Muscle of back (tissue), 3 donors: ENCODE measurements at regions not wholly inside any gene's neighbourhood (a gene's known extent, or its start where the extent isn't known, plus 50 kb on each side); places are given as distances from the start of the nearest gene placed in this dataset.

ENCODE experiments used
- DNase-seq, 3 donors: peaks; one replicate each; pipeline versions ENCODE4 v3.0.0 to v3.0.0-alpha.2; 2013

DNA sequence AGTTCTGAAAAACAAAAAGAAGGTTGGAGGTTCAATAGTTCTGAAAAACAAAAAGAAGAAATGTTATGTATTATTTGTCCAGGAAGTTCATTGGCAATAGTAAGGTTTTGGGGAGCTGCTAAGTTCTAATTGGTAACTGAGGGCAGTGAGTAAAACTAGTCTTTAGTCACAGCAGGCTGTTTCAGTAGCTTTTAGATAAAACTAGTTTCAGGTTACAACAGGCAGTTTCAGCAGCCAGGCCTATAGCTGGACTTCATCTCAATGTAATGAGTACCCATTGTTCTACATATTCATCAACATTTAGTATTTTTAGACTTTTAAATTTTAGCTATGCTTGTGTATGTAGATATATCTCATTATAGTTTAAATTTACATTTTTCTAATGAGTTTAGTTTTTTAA is 639.3 kb downstream of the TOX3 start:
- no peak for DNase-seq

DNA sequence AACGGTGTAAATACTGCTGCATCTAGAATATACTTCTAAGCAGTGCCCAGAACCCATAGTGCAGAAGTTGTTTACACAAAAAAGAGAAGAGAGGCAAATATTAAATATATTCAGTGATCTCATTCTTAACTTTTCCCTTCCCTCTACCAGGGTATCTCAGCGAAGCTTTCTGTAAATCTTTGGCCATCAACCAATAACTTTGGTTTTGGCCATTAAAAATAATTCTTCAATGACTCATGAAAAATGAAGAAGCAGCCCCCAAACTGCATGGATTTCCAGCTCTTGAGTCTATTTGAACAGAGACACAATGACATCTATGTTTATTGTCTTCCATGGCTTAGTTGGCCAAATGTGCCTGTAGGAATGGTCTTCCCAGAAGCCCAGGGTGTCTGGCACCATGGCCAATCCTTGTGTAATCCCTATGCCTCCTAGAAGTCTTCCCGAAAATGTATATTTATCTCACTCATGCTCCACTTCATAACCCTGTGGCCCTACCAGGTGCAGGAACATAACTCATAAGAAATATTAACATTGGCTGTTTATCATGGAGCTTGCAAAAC is 646.6 kb downstream of the TOX3 start:
- no peak for DNase-seq

DNA sequence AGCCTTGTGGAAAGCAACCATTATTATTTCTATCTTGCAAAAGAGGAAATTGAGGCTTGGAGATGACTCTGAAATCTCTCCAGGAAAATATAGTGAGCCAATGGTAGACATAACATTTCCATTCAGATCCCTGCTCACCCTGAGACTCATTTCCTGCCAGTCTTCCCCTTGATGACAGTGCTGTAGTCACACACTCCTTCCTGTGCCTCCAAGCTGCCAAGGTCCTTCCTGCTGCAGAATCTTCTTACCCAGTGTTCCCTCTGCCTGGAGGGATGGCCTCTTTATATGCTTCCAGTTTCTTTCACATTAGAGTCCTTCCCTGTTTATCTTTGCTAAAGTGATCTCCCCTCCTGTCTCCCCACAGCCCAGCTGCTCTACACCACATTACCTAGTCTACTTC is 648.1 kb downstream of the TOX3 start:
- no peak for DNase-seq

DNA sequence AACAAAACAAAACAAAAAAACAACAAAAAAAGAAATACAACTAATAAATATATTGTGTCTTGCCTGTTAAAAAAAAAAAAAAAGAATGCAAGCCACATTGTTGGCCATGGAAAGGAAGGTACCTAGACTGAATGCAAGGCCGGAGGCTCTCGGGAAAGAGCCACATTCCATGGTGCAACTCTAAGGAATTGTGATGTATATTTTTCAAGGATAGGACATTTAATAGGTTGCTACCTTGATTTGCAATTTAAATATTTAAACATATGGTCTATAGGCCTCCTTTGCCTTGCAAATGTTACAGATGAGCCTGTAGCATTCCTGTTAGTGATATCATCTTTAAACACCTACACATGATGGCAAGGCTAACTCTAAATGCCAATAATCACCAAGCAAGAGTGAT is 650.9 kb downstream of the TOX3 start:
- no peak for DNase-seq

- DNase-seq, result no peak
These were observed 654.5 kb downstream of the TOX3 start for GRCh38 chr16:51892293-51893007.

GRCh38 chr16:51888534-51888933 is 658.4 kb downstream of the TOX3 start:
- DNase-seq, result no peak

- no peak for DNase-seq
These were observed 658.9 kb downstream of the TOX3 start for GRCh38 chr16:51888016-51888415.

- DNase-seq, result no peak
These were observed 660.5 kb downstream of the TOX3 start for GRCh38 chr16:51886456-51886855.

GRCh38 chr16:51884773-51885172 is 662.2 kb downstream of the TOX3 start:
- no peak for DNase-seq

DNA sequence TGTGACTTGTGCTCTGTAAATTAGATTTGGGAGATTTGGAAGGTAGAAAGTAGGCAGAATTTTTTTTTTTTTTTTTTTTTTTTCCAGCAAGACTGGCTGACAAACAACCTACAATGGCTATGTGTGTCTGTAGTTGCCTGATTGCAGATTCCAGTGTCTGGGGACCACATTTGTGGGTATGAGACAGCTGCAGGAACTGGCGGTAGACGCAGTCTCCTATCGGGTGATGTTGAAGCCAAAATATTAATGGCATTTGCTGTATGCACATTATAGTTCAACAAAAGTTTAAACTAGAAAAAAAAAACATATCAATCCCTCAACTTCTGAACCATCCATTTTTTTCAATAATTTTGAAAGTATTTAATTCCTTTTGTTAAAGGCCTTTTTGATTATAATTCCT is 665.2 kb downstream of the TOX3 start:
- DNase-seq, result peak; percentile 6 to 35 (median 21)

DNA sequence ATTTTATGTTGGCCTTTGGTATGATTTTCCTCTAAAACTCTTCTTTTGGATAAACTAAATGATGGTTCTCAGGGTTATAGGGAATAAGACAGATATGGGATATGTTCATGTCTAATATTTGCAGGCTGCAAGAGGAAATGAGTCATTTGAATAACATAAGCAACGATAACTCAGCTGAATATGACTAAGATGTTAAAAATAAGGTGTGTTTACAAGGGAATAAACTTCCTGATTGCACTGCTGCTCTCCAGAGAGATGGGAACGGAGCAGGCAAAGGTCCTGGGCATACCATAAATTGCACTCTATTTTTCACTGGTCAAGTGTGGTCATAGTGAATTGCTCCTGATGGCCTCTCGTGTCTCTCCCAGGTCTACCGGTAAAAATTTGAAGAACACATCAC is 666.2 kb downstream of the TOX3 start:
- DNase-seq, result peak in 1 of 3 donors; percentile 29

GRCh38 chr16:51877686-51878085 is 669.3 kb downstream of the TOX3 start:
- no peak for DNase-seq

DNA sequence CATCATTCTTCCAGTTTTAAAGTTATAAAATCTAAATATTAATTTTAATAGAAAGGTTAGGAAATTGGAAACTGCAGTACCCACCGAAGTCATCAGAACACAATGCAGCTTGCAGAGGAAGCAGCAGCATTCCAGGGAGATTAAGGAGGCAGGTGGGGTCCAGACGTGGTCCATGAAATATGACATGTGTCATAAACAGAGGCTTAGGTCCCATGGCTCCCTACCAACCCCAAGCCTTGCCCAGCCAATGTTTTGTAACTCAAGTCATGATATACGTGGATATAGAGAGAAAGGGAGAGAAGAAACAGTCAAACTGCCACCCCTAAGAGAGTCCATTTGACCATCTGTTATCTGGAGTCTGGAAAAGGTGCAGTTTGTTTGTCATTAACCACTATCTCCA is 670.0 kb downstream of the TOX3 start:
- no peak for DNase-seq

- DNase-seq, result no peak
These were observed 670.4 kb downstream of the TOX3 start for GRCh38 chr16:51876601-51876875.

DNA sequence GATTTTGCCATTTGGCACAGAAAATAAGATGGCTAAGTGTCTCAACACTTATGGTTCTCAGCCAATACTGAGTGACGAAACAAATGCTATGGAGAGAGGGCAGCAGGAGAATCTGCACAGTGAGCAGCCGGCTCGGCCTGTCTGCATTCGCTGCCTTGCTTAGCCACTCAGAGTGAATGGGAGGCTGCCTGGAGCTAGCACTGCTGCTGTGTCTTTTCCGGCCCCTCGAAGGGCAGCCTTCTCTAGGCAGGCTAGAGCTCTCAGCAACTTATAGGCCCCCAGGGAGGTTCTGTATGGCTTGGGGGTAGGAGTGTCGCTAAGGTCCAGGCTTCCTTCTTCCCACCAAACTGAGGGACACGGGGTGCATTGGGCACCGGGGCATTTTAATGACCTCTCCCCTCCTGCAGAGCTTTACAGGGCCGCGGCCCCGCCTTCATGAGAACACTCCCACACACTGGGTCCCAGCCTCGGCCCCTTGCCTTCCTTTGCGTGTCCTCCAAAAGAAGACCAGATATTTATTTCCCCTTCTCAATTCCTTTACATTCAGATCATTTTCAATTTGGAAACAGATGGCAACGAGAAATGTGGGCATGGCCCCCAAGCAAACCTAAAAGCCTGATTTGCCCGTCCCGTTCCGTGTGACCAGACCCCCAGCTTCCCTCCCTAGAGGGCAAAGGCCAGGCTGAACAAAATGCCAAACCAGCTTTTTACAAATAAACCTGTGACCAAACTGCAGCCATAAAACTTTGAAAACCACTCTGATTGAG is 670.9 kb downstream of the TOX3 start:
- DNase-seq, result peak in 1 of 3 donors; percentile 11

DNA sequence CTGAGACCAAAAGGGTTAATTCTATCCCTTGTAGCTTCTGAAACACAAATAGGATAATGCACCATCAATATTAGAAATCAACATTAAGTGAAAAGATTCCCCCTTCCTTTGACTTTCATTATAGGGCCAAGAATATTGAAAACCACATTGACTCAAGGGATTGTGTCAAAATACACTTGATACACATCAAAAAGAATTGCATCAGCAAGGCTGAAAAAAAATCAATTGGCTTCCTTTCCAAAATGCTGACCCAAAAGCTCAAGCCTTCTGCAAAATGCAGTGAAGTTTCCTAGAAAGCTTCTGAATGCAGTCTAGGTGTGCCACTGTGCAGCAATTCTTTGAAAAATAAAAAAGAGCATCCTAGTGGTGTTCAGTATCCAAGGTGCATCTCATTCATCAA is 674.4 kb downstream of the TOX3 start:
- no peak for DNase-seq

DNA sequence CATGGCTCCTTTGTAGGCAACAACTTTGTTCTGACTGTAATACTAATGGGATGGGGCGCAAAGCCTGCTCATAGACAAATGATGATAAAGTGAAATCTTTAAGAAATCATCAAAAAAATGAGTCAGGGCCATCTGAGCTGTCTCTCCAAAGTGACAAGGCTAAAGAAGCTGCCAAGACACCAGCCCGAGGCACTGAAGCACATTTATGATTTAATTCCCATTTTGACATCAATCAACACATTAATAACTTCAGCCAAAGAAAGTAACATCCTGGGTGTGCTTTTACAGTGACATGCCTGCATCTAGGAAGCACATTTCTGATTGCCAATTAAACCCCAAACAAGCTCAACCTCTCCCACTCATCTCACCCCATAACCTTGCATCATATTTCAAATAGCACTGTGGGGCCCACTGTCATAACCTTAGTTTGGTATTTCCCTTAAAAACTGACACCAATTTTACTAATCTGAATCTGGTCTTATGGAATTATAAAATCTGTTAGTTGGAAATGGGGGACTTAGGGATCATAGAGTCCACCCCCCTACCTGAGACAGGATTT is 676.6 kb downstream of the TOX3 start:
- DNase-seq, result no peak

- no peak for DNase-seq
These were observed 677.8 kb downstream of the TOX3 start for GRCh38 chr16:51869176-51869575.

DNA sequence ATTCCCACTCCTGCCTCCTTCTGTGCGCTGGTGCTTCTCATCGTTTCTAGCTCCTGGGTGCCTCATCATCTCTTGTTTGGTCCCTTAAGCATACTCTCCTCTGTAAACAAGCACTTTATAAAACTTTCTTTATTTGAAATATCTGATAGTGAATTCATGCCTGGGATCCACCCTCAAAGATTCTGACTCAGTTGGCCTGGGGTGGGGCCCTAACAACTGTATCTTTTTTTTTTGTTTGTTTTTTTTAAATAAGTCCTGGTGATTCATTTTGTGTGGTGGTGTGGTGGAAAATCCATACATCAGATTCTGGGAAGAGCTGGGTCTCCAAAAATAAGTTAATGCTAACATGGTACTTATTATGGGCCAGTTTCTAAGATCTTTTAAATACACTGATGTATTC is 678.3 kb downstream of the TOX3 start:
- no peak for DNase-seq

DNA sequence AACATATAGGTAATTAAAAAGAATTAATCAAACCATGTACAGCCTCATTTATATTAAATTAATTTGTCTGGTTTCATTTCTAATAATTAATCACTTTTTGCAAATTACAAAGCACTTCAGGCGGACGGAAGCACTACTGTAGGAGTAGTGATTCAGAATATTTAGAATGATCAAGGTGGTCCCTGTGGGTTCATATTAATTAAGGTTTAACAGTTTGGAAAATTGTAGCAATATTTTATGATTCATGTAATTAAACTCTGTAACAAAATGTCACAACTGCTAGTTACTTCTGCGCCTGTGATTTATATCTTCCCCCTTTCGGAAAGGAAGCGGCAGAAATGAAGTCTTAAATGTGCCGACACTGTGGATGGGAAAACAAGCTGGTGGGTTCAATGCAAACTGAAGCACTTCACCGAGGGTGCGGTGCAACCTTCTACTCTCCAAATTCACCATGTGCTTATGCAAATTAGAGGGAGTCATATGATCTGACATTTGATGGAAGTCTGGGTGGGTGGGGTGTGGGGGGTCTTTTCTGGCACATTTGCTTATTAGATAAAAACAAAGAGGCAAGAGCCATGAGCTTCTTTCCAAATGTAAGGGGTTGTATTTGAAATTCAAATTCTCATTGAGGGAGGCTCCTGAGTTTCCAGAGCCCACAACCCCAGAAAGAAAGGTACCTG is 679.4 kb downstream of the TOX3 start:
- DNase-seq, result no peak

- no peak for DNase-seq
These were observed 682.4 kb downstream of the TOX3 start for GRCh38 chr16:51864575-51864974.

DNA sequence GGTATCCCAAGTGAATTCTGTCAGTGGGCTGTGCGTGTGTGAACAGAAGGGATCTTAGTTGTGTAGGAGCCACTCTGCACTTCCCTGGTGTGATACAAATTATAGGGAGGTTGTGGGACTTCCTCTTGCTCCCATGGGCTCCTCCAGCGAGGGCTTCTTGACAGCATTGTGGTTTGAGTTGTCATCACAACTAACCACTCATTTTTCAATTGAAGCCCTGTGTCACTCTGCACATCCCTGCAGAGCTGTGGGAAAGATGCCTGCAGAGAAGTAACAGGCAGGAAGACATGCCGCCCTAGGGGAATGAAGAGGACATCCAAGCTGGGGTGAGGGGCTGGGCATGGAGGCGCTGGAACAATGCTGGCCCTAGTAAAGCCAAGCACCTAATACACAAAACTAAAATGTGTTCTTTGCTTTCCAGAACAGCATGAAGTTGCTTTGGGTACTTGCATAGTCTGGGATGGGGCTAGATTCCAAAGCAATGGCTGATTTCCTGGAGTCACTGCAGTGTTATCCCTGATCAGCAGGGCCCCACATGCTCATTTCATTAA is 692.5 kb downstream of the TOX3 start:
- DNase-seq, result peak in 1 of 3 donors; percentile 38
